GM12865 (cell line): ENCODE measurements at regions not wholly inside any gene's neighbourhood (a gene's known extent, or its start where the extent isn't known, plus 50 kb on each side); places are given as distances from the start of the nearest gene placed in this dataset.

ENCODE experiments used
- DNase-seq: peaks from one replicate; pipeline ENCODE4 v3.0.0; 2010; ENCODE audit warnings: low read depth
- H3K4me3 ChIP-seq: 2 replicates; pipeline ENCODE4 v1.5.1; 2011; ENCODE audit warnings: mild to moderate bottlenecking, low read depth, low read length, control low read depth
- CTCF ChIP-seq: IDR thresholded peaks from 2 replicates; pipeline ENCODE4 v1.5.1; 2011; ENCODE audit warnings: low read length, control low read depth, low read depth, inconsistent platforms; ENCODE audit not compliant: insufficient read depth; ENCODE audit errors: missing control alignments

DNA sequence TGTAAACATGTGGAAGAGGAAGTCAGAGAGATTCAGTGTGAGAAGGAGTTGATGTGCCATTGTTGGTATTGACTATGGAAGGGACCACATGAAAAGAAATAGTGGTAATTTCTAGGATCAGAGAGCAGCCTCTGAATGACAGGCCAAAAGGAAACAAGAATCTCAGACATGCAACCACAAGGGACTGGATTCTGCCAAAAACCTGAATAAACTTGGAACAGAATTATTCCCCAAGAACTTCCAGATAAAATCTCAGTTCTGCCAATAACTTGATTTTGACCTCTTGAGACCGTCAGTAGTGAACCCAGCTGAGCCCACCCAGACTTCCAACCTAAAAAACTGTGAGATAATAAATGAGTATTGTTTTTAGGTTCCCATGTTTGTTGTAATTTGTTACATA is 653.6 kb upstream of the NR3C2 start:
- H3K4me3 ChIP-seq: no peak overlapping the region
- no peak for DNase-seq

GRCh38 chr4:149095001-149095400 is 652.8 kb upstream of the NR3C2 start:
- TF ChIP-seq CTCF: no peak
- DNase-seq: no peak
- no peak overlapping the region for H3K4me3 ChIP-seq

More for the DNA sequence above, 653.6 kb upstream of the NR3C2 start:
- no peak for TF ChIP-seq CTCF

- DNase-seq: no peak
- no peak for TF ChIP-seq CTCF
- no peak overlapping the region for H3K4me3 ChIP-seq
These were observed 641.9 kb upstream of the NR3C2 start for GRCh38 chr4:149084144-149084543.

- H3K4me3 ChIP-seq: no peak overlapping the region
- DNase-seq: no peak
- TF ChIP-seq CTCF: no peak
These were observed 635.0 kb upstream of the NR3C2 start for GRCh38 chr4:149077181-149077580.

DNA sequence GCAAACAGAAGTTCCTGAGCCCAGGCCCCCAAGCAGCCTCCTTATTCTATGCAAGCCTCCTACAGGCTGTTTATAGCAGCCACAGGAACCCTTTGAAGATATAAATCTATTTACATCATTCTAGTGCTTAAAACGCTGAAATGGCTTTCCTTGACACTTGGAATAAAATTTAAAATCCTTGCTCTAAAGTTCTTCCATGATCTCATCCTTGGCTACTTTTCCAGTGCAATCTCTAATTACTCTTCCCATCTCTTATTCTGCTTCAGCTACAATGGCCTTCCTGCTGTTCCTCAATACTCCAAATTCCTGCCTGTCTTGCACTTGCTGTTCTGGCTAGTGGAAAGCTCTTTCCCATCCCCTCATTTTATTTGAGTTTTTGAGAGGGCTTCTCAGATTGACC is 634.2 kb upstream of the NR3C2 start:
- no peak for TF ChIP-seq CTCF
- H3K4me3 ChIP-seq: no peak overlapping the region
- DNase-seq: no peak

DNA sequence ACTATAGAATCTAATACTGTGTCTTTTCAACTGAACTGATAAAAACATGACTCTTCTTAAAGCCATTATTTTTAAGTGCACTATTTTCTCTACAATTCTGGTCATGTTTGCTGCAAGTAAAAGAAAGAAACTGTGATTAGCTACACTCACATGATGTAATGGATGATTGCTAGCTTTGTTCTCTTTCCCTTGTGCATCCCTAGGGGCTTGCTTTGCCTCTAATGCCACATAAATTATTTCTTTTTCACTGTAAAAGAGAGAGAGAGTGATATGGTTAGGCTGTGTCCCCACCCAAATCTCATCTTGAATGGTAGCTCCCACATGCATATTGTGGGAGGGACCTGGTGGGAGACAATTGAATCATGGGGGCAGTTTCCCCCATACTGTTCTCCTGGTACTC is 630.2 kb upstream of the NR3C2 start:
- TF ChIP-seq CTCF: no peak
- DNase-seq: no peak

DNA sequence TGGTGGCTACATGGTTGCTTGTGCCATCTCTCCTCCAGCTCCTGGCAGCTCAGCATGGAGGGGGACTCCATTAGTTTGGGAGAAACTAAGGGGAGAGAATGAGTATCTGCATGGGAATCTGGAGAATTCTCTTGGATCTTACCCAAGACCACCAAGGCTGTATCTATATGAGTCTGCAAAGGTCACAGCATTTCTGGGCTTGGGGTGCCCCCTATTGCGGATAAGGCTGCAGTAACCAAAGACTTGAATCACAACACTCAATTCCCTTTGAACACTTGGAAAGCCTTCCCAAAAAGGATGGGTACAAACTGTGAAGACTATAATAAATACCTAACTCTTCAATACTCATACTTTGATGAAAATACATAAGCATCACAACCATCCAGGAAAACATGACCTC is 623.5 kb upstream of the NR3C2 start:
- no peak overlapping the region for H3K4me3 ChIP-seq
- DNase-seq: no peak
- no peak for TF ChIP-seq CTCF

More for the DNA sequence above, 630.2 kb upstream of the NR3C2 start:
- no peak overlapping the region for H3K4me3 ChIP-seq
